Heart right ventricle (tissue), 16 donors: ENCODE measurements at regions not wholly inside any gene's neighbourhood (a gene's known extent, or its start where the extent isn't known, plus 50 kb on each side); places are given as distances from the start of the nearest gene placed in this dataset.

Experiments
- ATAC-seq, 8 donors: fragments of 200-7000 bp; cut with Tn5 transposase; one replicate each; pipeline ENCODE4 v1.9.1; 2020; ENCODE audit warnings: mild to moderate bottlenecking in 8 of 8, moderate library complexity in 8 of 8, moderate number of reproducible peaks in 1 of 8
- DNase-seq, 2 donors: peaks; one replicate each; pipeline ENCODE4 v3.0.0-alpha.2; 2020
- H3K27ac ChIP-seq, 10 donors: fragments of 200-600 bp; sonication (generic) in 2 of 10; one replicate each; pipeline versions ENCODE4 v1.5.0 to v1.8.0; 2020 to 2022; ENCODE audit warnings: mild to moderate bottlenecking in 3 of 10
- H3K27me3 ChIP-seq, 7 donors: fragments of 200-600 bp; one replicate each; pipeline ENCODE4 v1.8.0; 2021 to 2022; ENCODE audit warnings: mild to moderate bottlenecking in 2 of 7
- H3K36me3 ChIP-seq, 9 donors: fragments of 200-600 bp; sonication (generic) in 1 of 9; one replicate each; pipeline versions ENCODE4 v1.5.0 to v1.8.0; 2020 to 2022; ENCODE audit warnings: mild to moderate bottlenecking in 2 of 9
- H3K4me1 ChIP-seq, 9 donors: fragments of 200-600 bp; sonication (generic) in 1 of 9; one replicate each; pipeline versions ENCODE4 v1.5.0 to v1.8.0; 2020 to 2022; ENCODE audit warnings: mild to moderate bottlenecking in 4 of 9
- H3K4me3 ChIP-seq, 10 donors: fragments of 200-600 bp; sonication (generic) in 2 of 10; one replicate each; pipeline versions ENCODE4 v1.5.0 to v1.8.0; 2020 to 2022; ENCODE audit warnings: mild to moderate bottlenecking in 7 of 10, moderate library complexity in 2 of 10
- H3K9me3 ChIP-seq, 11 donors: fragments of 200-600 bp in 10 of 11; sonication (generic) in 2 of 11; one replicate each; pipeline versions ENCODE4 v1.5.0 to v1.8.0; 2013 to 2022; ENCODE audit warnings: mild to moderate bottlenecking in 2 of 11, control low read depth in 1 of 11, moderate library complexity in 1 of 11
- CTCF ChIP-seq, 9 donors: fragments of 200-600 bp; sonication (generic) in 2 of 9; IDR thresholded peaks; one replicate each; pipeline versions ENCODE4 v1.5.0 to v1.8.0; 2021 to 2022; ENCODE audit warnings: antibody characterized with exemption in 9 of 9, mild to moderate bottlenecking in 5 of 9, moderate library complexity in 1 of 9
- WGBS, 2 donors: extraction: QIAGEN DNeasy Blood & Tissue Kit; methylation state at CpG; one replicate each; pipeline ENCODE4 v1.1.7; 2013; ENCODE audit warnings: inconsistent platforms in 1 of 2; 5-methylcytosine and 5-hydroxymethylcytosine counted together
- intact Hi-C, 10 donors: fragments of 100-400 bp; cut with DNase I; formaldehyde crosslinking; loops; one replicate each; pipeline versions ENCODE4 v1.11.1 to v1.14.2; 2022
- donor health status: Arrhythmogenic right ventricular cardiomyopathy.
- donor health status: ischemic (EF 13 %, LVEDD 7.1; RV severe dilation, severe dysfunction).
- donor health status: healthy with polysubstance abuse.
- donor health status: DM: no; HTN: yes; CAD: no.
- donor health status: DM: no; HTN: no; CAD: no.
- donor health status: ischemic (EF 25% LVEDD 6.9; RV normal size, moderate dysfunction).
- donor health status: ischemic (EF 25% LVEDD 5.7; RV mildly dilated, moderate dysfunction).
- donor health status: healthy.
- donor health status: DM: yes; HTN: yes; CAD: no.
- donor health status: Ischemic cardiomyopathy.
- donor health status: ischemic (EF 35%, LVEDD 5.7; RV mildly dilated, moderate dysfunction).
- donor health status: nonischemic (EF 11% LVEDD 7.7; RV severe dilation, severe dysfunction).
- donor health status: DM: yes; HTN: yes; CAD: no.
- donor health status: PGD.
- donor health status: ischemic (EF 29% LVEDD 5.4; RV normal size, mild dysfunction).
- donor health status: nonischemic (EF 23%, LVEDD 6.1; RV moderate dilation, normal function).

GRCh38 chr2:4391013-4391412 is 687.6 kb downstream of the DCDC2C start:
- Histone ChIP-seq H3K9me3 (peaks cover 0 to 70% (median 13%) of the 10 kb centered on the region in 11 donors), H3K36me3 (no peaks in the 10 kb centered on the region), H3K27ac (no peak overlapping the region), H3K27me3 (no peaks in the 10 kb centered on the region), H3K4me3 (no peak overlapping the region), H3K4me1 (no peaks in the 10 kb centered on the region)
- intact Hi-C loops = no loop called here
- TF ChIP-seq CTCF (IDR thresholded peaks at IDR 0.05) = no peak
- DNase-seq (no peak), ATAC-seq (no peak)
- WGBS, 2 donors = 68 to 80% methylated on average over 3 of the region's 3 CpGs

GRCh38 chr2:4404363-4404762 is 701.0 kb downstream of the DCDC2C start:
- TF ChIP-seq CTCF (IDR thresholded peaks at IDR 0.05) = no peak
- Histone ChIP-seq H3K9me3 (peaks cover 0 to 35% (median 0%) of the 10 kb centered on the region in 11 donors), H3K4me3 (no peak overlapping the region), H3K36me3 (no peaks in the 10 kb centered on the region), H3K27ac (no peak overlapping the region), H3K4me1 (no peaks in the 10 kb centered on the region), H3K27me3 (no peaks in the 10 kb centered on the region)
- intact Hi-C loops = no loop called here
- 40 to 51% methylated on average over 10 of the region's 10 CpGs for WGBS, 2 donors
- DNase-seq (no peak), ATAC-seq (no peak)

GRCh38 chr2:4408321-4408720 is 704.9 kb downstream of the DCDC2C start:
- intact Hi-C loops = no loop called here
- DNase-seq (no peak), ATAC-seq (no peak)
- Histone ChIP-seq H3K27ac (no peak overlapping the region), H3K36me3 (no peaks in the 10 kb centered on the region), H3K4me1 (no peaks in the 10 kb centered on the region), H3K27me3 (peaks cover 0 to 3% (median 0%) of the 10 kb centered on the region in 7 donors), H3K9me3 (peaks cover 0 to 38% (median 0%) of the 10 kb centered on the region in 11 donors), H3K4me3 (no peak overlapping the region)
- TF ChIP-seq CTCF (IDR thresholded peaks at IDR 0.05) = no peak
- WGBS, 2 donors = 70 to 79% methylated on average over 10 of the region's 10 CpGs

GRCh38 chr2:4412637-4413187 is 709.3 kb downstream of the DCDC2C start:
- no peak for DNase-seq
- TF ChIP-seq CTCF (IDR thresholded peaks at IDR 0.05) = no peak
- Histone ChIP-seq H3K4me3 (no peak overlapping the region), H3K27ac (no peak overlapping the region), H3K36me3 (no peaks in the 10 kb centered on the region), H3K4me1 (no peaks in the 10 kb centered on the region), H3K9me3 (peaks cover 0 to 39% (median 0%) of the 10 kb centered on the region in 11 donors), H3K27me3 (peaks cover 0 to 3% (median 0%) of the 10 kb centered on the region in 7 donors)
- intact Hi-C loops = no loop called here
- ATAC-seq = peak in 1 of 8 donors; percentile 81
- 23 to 27% methylated on average over 9 of the region's 9 CpGs for WGBS, 2 donors
